ENCODE measurements at regions not wholly inside any gene's neighbourhood (a gene's known extent, or its start where the extent isn't known, plus 50 kb on each side); places are given as distances from the start of the nearest gene placed in this dataset.
"Not testable (repeated sequence)": the region's sequence is repeated elsewhere in the genome, so short reads cannot be mapped to it uniquely, and the experiment has no call there.

DNA sequence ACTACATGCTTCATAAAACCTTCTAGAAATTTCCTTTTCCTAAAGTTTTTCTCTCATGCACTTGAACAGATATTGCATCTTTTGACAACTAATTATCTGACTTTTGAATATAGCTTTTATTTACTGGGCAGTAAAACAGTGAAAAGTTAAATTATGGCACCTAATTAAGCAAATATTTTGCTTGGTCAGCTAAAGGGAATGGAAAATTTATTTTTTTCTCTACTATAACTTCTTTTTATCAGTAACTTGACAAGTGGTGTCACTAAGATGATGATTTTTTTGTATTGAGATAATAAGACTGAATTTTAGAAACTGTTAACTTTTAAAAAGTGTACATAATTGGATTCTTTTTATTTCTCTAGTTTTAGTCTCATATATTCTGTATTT is 351.6 kb downstream of the PIK3C3 start:
- Mint-ChIP-seq H3K4me1 (ENCODE audit: low read depth) (no peaks in the 10 kb centered on the region), H3K36me3 (ENCODE audit: low read depth) (no peaks in the 10 kb centered on the region), H3K4me3 (no peak overlapping the region), H3K27ac (no peak overlapping the region), H3K9me3 (no peaks in the 10 kb centered on the region), H3K27me3 (ENCODE audit: low read depth) (peaks cover 7% of the 10 kb centered on the region)
- CTCF ChIA-PET, result interaction anchor here (1.1 kb wide), 1 partner anchor 8 kb away, joined by 3 read pairs; no protein-coding TSS in a partner anchor
- no peak for DNase-seq
- intact Hi-C loops (cut with micrococcal nuclease), result no loop called here

DNA sequence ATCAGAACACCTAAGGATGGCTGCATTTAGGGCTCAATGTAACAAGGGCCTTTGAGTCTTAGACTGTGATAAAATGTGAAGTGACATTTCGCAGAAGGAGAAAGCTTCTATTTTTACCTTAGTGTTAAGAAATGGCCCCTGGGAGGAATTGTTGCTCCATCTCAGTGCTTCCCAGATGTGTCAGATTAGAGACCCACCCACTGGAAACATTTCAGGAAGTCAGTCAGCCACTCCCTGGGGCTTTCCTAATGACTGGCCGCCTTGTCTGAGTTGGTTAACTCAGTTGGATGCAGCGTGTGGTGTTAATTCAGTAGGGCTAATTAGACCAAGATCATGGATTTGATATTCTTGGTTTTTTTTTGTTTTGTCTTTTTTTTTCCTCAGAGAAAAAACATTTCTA is 355.9 kb downstream of the PIK3C3 start:
- Mint-ChIP-seq H3K4me3 (no peak overlapping the region), H3K4me1 (ENCODE audit: low read depth) (no peaks in the 10 kb centered on the region), H3K9me3 (no peaks in the 10 kb centered on the region), H3K27ac (no peak overlapping the region), H3K27me3 (ENCODE audit: low read depth) (peaks cover 4% of the 10 kb centered on the region), H3K36me3 (ENCODE audit: low read depth) (no peaks in the 10 kb centered on the region)
- intact Hi-C loops (cut with micrococcal nuclease), result no loop called here
- CTCF ChIA-PET, result interaction anchor here (1.5 kb wide), 1 partner anchor 12 kb away, joined by 3 read pairs; no protein-coding TSS in a partner anchor
- DNase-seq, result no peak

DNA sequence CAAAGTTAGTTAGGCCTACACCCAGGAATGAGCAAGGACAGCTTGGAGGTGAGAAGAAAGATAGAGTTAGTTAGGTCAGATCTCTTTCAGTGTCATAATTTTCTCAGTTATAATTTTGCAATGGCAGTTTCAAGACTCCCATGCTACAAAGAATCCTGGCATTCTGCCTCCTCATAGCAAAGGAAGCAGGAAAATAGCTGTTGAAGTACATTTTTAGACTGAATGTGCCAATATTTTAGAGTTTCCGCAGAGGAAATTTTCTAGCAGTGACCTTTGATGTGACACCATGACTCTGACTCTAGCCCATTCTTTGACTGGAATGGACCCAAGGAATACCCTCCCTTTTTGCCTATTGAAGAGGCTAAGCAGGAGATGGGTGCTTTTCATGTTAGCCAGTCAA is 371.7 kb downstream of the PIK3C3 start:
- H3K9me3 Mint-ChIP-seq, result no peaks in the 10 kb centered on the region
- no peak overlapping the region for H3K4me3 Mint-ChIP-seq
- no peak overlapping the region for H3K27ac Mint-ChIP-seq
- H3K36me3 Mint-ChIP-seq (ENCODE audit: low read depth), result no peaks in the 10 kb centered on the region
- DNase-seq, result no peak
- H3K27me3 Mint-ChIP-seq (ENCODE audit: low read depth), result no peaks in the 10 kb centered on the region
- intact Hi-C loops (cut with micrococcal nuclease), result no loop called here
- CTCF ChIA-PET, result interaction anchor here (0.6 kb wide), 1 partner anchor 712 kb away, joined by 3 read pairs; no protein-coding TSS in a partner anchor
- H3K4me1 Mint-ChIP-seq (ENCODE audit: low read depth), result no peaks in the 10 kb centered on the region

DNA sequence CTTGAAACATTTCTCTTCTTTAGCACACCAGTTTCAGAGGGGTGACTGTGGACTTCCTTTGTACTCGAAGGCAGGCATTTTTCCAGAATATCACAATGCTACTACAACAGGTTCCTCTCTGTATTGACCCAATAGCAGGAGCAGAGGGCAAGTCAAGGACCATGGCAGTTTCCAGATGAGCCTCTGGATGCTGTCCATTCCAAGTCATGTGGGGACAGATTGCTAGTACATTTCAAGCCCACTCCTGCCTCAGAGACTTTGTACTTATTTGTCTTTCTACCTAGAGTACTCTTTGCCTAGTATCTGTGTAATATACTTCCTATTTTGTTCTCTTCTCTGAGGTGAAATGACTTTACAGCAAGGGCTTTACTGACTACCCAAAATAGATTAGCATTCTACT is 373.9 kb downstream of the PIK3C3 start:
- Mint-ChIP-seq H3K9me3 (no peaks in the 10 kb centered on the region), H3K4me1 (ENCODE audit: low read depth) (no peaks in the 10 kb centered on the region), H3K27ac (no peak overlapping the region), H3K27me3 (ENCODE audit: low read depth) (no peaks in the 10 kb centered on the region), H3K36me3 (ENCODE audit: low read depth) (no peaks in the 10 kb centered on the region), H3K4me3 (no peak overlapping the region)
- intact Hi-C loops (cut with micrococcal nuclease), result no loop called here
- DNase-seq, result no peak
- CTCF ChIA-PET, result no interaction called here

DNA sequence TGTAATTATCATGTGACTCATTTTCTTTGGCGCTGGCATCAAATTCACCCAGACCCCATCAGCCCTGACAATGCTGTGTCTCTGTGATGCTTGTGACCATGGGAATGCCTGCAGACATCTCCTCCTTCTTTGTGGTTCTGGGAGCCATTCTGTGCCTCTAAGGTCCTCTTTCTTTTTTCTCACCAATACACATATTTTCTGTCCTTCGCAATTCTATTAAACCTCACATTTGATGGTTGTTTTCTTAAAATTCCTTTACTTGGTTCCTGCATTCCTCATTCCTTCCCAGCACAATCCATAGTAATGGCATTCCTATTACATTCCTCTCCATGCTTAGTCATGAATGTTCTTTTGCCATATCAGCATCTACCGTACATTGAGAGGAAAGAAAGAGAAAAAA is 375.3 kb downstream of the PIK3C3 start:
- Mint-ChIP-seq H3K9me3 (no peaks in the 10 kb centered on the region), H3K36me3 (ENCODE audit: low read depth) (no peaks in the 10 kb centered on the region), H3K4me1 (ENCODE audit: low read depth) (no peaks in the 10 kb centered on the region), H3K27me3 (ENCODE audit: low read depth) (no peaks in the 10 kb centered on the region), H3K4me3 (no peak overlapping the region), H3K27ac (no peak overlapping the region)
- CTCF ChIA-PET, result no interaction called here
- intact Hi-C loops (cut with micrococcal nuclease), result no loop called here
- no peak for DNase-seq

DNA sequence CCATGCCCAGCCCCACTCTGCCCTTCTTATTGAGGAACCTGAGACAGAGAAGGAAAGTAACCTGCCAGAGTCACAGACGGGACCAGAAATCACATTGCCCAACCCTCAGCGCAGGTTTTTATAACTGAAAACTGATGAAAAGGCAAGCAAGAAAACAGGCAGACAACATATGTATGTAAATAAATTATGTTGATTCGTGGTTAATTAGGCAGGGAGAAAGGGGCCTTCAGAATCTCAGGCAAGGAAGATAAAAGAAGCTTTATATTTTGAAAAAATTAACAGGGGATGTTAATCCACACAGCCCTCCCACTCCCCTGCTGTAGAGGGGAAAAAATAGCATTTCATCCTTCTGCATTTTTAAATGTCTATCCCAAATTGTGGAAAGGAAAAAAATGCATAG is 378.5 kb downstream of the PIK3C3 start:
- H3K4me3 Mint-ChIP-seq, result no peak overlapping the region
- H3K4me1 Mint-ChIP-seq (ENCODE audit: low read depth), result no peaks in the 10 kb centered on the region
- no peak for DNase-seq
- no peaks in the 10 kb centered on the region for H3K27me3 Mint-ChIP-seq (ENCODE audit: low read depth)
- H3K27ac Mint-ChIP-seq, result no peak overlapping the region
- H3K9me3 Mint-ChIP-seq, result peaks cover 6% of the 10 kb centered on the region
- H3K36me3 Mint-ChIP-seq (ENCODE audit: low read depth), result peaks cover 2% of the 10 kb centered on the region
- intact Hi-C loops (cut with micrococcal nuclease), result no loop called here
- CTCF ChIA-PET, result no interaction called here

DNA sequence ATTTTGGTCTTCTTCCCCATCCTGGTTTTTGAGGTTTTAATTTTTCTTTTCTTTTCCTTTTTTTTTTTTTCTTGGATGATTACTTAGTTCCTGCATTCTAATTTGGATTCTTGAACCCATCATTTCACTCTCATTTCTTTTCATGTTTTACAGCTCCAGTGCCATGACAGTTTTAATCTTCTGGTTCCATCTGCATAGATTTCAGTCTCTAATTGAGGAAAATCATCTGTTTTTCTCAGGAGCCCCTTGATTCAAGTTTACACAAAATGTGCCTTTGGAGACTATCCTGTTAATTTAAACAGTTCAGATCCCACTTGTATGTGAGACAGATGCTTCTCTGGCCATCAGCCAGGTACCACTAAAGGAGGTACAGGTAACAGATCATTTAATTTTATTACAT is 379.9 kb downstream of the PIK3C3 start:
- peaks cover 6% of the 10 kb centered on the region for H3K9me3 Mint-ChIP-seq
- intact Hi-C loops (cut with micrococcal nuclease), result no loop called here
- H3K4me3 Mint-ChIP-seq, result no peak overlapping the region
- H3K27ac Mint-ChIP-seq, result no peak overlapping the region
- no peak for DNase-seq
- H3K27me3 Mint-ChIP-seq (ENCODE audit: low read depth), result no peaks in the 10 kb centered on the region
- peaks cover 2% of the 10 kb centered on the region for H3K36me3 Mint-ChIP-seq (ENCODE audit: low read depth)
- CTCF ChIA-PET, result no interaction called here
- no peaks in the 10 kb centered on the region for H3K4me1 Mint-ChIP-seq (ENCODE audit: low read depth)

DNA sequence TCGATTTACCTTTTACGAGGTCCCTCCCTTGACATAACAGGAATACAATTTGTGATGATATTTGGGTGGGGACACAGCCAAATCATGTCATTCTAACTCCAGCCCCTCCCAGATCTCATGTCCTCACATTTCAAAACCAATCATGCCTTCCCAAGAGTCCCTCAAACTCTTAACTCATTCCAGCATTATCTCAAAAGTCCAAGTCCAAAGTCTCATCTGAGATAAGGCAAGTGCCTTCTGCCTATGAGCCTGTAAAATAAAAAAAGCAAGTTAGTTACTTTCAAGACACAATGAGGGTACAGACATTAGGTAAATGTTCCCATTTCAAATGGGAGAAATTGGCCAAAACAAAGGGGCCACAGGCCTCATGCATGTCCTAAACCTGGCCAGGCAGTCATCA is 381.1 kb downstream of the PIK3C3 start:
- CTCF ChIA-PET, result no interaction called here
- no peak for DNase-seq
- peaks cover 6% of the 10 kb centered on the region for H3K9me3 Mint-ChIP-seq
- intact Hi-C loops (cut with micrococcal nuclease), result no loop called here
- H3K27me3 Mint-ChIP-seq (ENCODE audit: low read depth), result no peaks in the 10 kb centered on the region
- no peaks in the 10 kb centered on the region for H3K4me1 Mint-ChIP-seq (ENCODE audit: low read depth)
- H3K36me3 Mint-ChIP-seq (ENCODE audit: low read depth), result peaks cover 2% of the 10 kb centered on the region
- H3K4me3 Mint-ChIP-seq, result no peak overlapping the region
- H3K27ac Mint-ChIP-seq, result no peak overlapping the region

DNA sequence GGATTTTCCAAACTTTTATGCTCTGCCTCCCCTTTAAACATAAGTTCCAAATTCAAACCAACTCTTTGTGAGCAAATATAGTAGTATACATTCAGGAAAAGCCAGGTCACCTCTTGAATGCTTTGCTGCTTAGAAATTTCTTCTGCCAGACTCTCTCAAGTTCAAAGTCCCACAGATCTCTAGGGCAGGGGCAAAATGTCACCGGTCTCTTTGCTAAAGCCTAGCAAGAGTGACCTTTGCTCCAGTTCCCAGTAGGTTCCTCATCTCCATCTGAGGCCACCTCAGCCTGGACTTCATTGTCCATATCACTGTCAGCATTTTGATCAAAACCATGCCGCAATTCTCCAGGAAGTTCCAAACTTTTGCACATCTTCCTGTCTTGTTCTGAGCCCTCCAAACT is 382.3 kb downstream of the PIK3C3 start:
- DNase-seq; H3K36me3 Mint-ChIP-seq (ENCODE audit: low read depth); H3K27me3 Mint-ChIP-seq (ENCODE audit: low read depth); H3K4me1 Mint-ChIP-seq (ENCODE audit: low read depth); H3K4me3 Mint-ChIP-seq; H3K27ac Mint-ChIP-seq; H3K9me3 Mint-ChIP-seq; CTCF ChIA-PET; intact Hi-C loops (cut with micrococcal nuclease): not testable (repeated sequence)

DNA sequence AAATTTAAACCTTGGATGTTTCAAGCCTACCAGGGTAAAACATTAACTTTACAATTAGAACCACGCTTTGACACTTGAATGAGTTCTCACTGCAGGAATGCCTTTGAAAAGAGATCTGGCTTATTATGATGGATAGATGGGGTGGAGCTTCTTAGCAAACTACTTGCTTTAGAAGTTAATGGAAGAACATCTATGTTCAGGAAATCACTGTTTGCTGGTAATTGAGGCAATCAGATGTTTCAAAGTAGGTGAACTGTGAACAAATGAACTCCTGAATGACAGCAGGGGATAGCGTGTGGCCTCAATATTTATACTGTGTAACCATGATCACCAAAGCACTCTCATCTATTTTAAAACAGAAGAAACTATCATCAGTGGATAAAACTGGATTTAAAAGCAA is 383.6 kb downstream of the PIK3C3 start:
- no peak overlapping the region for H3K27ac Mint-ChIP-seq
- CTCF ChIA-PET, result no interaction called here

DNA sequence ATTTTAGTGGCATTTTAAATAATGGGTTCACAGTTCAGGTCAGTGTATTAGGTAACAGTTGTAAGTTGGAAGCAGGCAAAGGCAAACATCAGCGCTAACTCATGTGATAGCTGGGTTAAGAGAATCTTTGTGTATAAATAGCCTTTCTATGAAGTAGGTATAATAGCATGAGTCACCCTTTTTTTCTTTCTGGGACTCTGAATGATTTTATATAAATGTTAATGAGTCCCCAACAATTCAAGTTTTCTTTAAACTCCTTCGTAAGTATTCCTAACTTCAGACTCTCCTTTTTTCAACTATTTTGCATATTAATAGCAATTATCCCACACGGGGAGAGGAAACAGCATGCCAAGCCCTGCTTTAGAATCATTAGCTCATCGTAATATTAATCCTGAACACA is 384.3 kb downstream of the PIK3C3 start:
- no peaks in the 10 kb centered on the region for H3K27me3 Mint-ChIP-seq (ENCODE audit: low read depth)
- CTCF ChIA-PET, result no interaction called here
- H3K36me3 Mint-ChIP-seq (ENCODE audit: low read depth), result peaks cover 2% of the 10 kb centered on the region
- intact Hi-C loops (cut with micrococcal nuclease), result no loop called here
- peaks cover 6% of the 10 kb centered on the region for H3K9me3 Mint-ChIP-seq
- no peaks in the 10 kb centered on the region for H3K4me1 Mint-ChIP-seq (ENCODE audit: low read depth)
- no peak overlapping the region for H3K27ac Mint-ChIP-seq
- DNase-seq, result no peak
- H3K4me3 Mint-ChIP-seq, result no peak overlapping the region

More for the DNA sequence above, 383.6 kb downstream of the PIK3C3 start:
- Mint-ChIP-seq H3K4me3 (no peak overlapping the region), H3K4me1 (ENCODE audit: low read depth) (no peaks in the 10 kb centered on the region), H3K9me3 (peaks cover 6% of the 10 kb centered on the region), H3K27me3 (ENCODE audit: low read depth) (no peaks in the 10 kb centered on the region), H3K36me3 (ENCODE audit: low read depth) (peaks cover 2% of the 10 kb centered on the region)
- intact Hi-C loops (cut with micrococcal nuclease), result no loop called here
- DNase-seq, result no peak

DNA sequence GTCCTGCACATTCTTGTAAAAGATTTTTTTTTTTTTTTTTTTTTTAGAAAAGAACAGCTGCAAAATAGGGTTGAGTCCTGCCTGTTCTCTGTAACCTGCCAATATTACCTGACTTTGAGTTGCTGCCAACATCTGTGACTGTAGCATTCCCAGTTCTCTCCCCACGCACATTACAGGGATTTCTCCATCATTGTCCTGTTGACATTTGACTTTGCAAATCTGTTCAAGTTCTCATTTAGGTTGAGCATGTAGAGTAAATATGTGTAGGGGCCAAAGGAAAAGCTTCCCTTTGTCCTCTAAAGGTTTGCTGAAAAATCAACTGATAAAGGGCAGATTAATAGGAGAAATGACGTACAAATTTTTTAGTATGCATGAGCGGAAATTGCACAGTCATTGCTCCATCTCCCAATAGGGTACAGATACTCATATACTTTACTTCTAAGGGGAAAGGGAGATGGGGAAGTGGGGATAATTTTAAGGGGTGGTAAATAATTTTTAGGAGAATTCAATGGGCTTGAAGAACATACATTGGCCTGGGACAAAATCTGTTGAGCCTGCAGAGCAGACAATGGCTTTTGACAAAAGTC is 385.5 kb downstream of the PIK3C3 start:
- peaks cover 6% of the 10 kb centered on the region for H3K9me3 Mint-ChIP-seq
- no peak overlapping the region for H3K4me3 Mint-ChIP-seq
- H3K27me3 Mint-ChIP-seq (ENCODE audit: low read depth), result no peaks in the 10 kb centered on the region
- no peak overlapping the region for H3K27ac Mint-ChIP-seq
- no peak for DNase-seq
- peaks cover 2% of the 10 kb centered on the region for H3K36me3 Mint-ChIP-seq (ENCODE audit: low read depth)
- intact Hi-C loops (cut with micrococcal nuclease), result no loop called here
- H3K4me1 Mint-ChIP-seq (ENCODE audit: low read depth), result no peaks in the 10 kb centered on the region
- CTCF ChIA-PET, result no interaction called here

DNA sequence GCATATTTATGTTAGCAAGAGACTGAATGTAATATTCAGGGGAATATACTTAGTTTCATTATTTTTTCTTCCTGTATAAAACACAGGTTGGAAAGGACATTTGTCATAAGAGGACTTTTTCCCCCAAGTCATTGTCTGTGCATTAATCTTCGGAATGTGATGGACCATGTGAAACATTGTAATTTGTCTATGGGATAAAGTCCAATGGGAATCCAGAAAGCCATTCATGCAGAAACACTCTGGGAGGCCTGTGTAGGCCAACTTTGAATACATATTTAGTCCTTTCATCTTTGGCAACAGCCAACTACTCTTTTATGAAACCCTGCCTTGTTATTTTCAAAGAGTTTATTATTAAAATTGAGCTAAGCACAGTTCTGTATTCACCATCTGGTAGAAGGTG is 386.4 kb downstream of the PIK3C3 start:
- H3K4me3 Mint-ChIP-seq, result no peak overlapping the region
- CTCF ChIA-PET, result no interaction called here
- intact Hi-C loops (cut with micrococcal nuclease), result no loop called here
- H3K4me1 Mint-ChIP-seq (ENCODE audit: low read depth), result no peaks in the 10 kb centered on the region
- DNase-seq, result no peak
- peaks cover 2% of the 10 kb centered on the region for H3K36me3 Mint-ChIP-seq (ENCODE audit: low read depth)
- no peak overlapping the region for H3K27ac Mint-ChIP-seq
- no peaks in the 10 kb centered on the region for H3K27me3 Mint-ChIP-seq (ENCODE audit: low read depth)
- peaks cover 6% of the 10 kb centered on the region for H3K9me3 Mint-ChIP-seq

DNA sequence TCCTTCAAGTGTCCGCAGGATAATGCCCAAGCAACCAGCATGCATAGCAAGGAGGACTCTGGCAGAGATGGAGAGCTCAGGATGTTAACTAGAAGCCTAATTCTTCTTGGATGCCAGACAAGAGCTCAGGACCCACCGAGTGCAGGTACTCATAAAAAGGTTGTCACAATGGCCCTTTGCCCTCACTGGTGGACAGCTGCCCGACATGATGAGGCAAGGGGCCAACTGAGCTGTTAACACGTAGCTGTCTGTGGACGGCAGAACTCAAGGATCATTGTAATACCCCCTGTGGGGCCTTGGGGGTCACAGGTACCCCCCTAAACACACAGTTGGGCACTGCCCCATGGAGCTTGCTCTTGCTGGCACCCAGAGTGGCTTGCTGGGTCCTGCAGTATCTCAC is 393.7 kb downstream of the PIK3C3 start:
- no peak for DNase-seq
- Mint-ChIP-seq H3K27me3 (ENCODE audit: low read depth) (no peaks in the 10 kb centered on the region), H3K4me3 (no peak overlapping the region), H3K4me1 (ENCODE audit: low read depth) (no peaks in the 10 kb centered on the region), H3K27ac (no peak overlapping the region), H3K36me3 (ENCODE audit: low read depth) (no peaks in the 10 kb centered on the region), H3K9me3 (no peaks in the 10 kb centered on the region)
- CTCF ChIA-PET, result no interaction called here
- intact Hi-C loops (cut with micrococcal nuclease), result no loop called here

Measured in activated naive CD4-positive, alpha-beta T cell treated with anti-CD3 and anti-CD28 coated beads for 36 hours (primary cell).